GM18499 (cell line): ENCODE measurements at regions not wholly inside any gene's neighbourhood (a gene's known extent, or its start where the extent isn't known, plus 50 kb on each side); places are given as distances from the start of the nearest gene placed in this dataset.
"Not testable (repeated sequence)": the region's sequence is repeated elsewhere in the genome, so short reads cannot be mapped to it uniquely, and the experiment has no call there.

Experiments
- ATAC-seq: cut with Tn5 transposase; IDR thresholded peaks from one replicate; pipeline ENCODE4 v1.9.1; 2021; ENCODE audit warnings: moderate number of reproducible peaks; ENCODE audit not compliant: insufficient read depth, unreplicated experiment

DNA sequence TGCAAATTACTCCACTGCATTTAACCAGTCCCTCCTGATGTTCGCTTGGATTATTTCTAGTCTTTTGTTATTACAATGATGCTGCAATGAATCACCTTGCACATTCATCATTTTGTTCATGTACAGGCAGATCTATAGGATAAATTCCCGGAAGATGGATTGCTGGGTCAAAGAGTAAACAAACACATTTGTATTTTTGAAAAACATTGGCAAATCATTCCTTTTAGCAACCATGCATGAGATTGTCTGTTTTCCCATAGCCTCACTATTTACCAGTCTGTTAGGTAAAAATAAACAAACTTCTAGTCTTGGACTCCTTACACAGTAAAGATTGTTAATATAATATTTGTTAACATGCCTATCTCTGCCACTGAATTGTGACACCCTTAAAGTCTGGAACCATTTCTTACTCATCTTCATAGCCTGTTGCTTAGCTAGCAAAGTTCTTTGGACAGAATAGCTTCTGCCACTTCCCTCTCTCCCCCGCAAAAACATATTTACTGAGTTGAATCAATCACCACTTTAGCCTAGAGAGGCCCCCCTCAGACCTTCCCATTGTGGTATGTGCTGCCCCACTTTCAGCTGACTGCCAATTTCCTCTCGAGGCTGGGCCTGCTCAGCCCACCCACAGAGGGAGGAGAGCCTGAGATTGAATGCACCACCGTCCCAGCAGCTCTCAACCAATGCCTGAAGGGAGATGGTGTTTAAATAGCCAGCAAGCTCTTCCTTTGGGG is 108.4 kb upstream of the ATXN3L start:
- ATAC-seq = no peak

DNA sequence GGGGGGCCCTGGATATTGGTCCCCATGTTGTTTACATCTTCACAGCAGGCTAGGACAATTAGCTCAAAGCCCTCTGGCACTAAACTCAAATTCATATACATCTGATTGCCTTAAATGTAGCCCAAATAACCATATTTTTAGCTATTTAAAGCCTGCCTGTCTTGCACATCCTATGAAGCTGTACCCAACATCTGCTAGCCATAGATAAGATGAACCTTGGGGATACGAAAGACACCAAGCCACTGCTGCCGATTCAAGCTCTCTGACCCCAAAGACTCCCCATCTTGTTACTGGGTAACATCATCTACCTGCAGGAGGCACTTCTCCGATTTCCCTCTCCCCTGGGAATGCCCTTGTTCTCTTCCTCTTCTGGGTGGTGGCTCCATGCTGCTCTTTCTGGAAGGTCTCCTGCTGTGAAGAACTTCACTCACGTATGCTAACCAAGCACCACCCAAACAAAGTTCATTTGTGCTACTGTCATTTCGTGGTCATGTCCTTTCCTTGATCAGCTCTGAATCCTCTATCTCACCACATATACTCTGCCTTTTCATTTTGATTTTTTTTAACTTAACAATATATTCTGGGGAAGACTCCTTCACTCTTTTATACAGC is 107.7 kb upstream of the ATXN3L start:
- no peak for ATAC-seq

DNA sequence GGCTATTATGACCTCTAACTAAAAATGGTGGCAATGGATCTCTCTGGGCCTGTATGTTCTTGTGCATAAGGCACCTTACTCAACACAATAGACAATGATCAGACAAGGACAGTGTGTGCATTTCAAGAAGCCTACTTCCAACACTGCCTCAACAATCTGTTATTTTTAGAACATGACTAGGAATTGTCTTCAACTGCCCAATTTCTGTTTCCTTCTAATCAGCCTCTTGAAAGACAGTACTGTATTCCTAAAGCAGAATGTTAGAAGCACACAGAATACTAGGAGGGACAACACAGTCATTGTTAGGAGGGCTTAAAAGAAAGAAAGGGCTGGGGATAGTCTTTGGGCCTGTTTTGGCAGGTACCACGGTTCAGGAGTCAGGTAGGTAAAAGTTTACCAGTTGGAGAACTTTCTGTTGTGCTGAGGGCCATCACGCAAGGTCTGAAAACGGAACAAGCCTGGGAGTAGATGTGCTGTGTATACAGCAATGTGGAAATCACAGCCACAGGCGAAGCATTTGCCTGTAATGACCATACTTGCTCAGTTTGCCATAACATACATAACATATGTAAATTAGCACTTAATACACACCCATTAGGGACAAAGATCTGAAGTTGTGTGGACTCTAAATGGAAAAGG is 100.8 kb upstream of the ATXN3L start:
- ATAC-seq = no peak

DNA sequence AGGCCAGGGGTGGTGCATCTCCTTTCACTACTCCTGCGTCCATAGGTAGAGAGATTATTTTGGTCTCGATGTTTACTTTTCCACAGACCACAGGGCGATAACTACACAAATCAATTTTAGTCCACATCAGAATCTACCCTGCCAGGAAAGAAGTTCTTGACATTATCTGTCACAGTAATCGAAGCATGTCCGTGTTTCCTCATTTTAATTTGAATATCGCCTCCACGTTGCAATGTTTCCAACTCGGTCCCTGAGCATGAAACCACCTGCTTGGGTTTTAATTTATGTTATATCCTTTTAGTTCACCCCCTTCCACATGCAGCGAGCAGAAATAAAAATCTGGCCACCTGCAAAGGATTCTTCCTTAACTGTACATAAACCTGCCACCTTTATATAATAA is 100.1 kb upstream of the ATXN3L start:
- no peak for ATAC-seq

DNA sequence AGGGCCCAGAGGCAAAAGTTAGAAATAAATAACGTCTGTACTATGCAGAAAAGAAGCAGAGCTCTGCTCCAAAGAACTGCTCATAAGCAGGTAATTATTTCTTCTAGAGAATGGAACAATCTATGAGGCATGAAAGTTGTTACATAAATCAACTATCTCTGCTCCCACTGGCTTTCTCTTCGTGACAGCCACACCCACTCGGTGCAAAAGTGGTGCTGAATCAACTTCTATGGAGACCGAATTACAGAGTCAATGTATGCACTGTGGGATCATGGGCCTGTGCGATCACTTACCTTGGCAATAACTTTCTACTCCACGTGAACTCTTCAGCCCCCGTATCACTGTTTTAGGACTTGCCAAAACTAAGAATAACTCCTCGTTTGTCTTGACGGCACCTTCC is 99.4 kb upstream of the ATXN3L start:
- ATAC-seq = no peak

DNA sequence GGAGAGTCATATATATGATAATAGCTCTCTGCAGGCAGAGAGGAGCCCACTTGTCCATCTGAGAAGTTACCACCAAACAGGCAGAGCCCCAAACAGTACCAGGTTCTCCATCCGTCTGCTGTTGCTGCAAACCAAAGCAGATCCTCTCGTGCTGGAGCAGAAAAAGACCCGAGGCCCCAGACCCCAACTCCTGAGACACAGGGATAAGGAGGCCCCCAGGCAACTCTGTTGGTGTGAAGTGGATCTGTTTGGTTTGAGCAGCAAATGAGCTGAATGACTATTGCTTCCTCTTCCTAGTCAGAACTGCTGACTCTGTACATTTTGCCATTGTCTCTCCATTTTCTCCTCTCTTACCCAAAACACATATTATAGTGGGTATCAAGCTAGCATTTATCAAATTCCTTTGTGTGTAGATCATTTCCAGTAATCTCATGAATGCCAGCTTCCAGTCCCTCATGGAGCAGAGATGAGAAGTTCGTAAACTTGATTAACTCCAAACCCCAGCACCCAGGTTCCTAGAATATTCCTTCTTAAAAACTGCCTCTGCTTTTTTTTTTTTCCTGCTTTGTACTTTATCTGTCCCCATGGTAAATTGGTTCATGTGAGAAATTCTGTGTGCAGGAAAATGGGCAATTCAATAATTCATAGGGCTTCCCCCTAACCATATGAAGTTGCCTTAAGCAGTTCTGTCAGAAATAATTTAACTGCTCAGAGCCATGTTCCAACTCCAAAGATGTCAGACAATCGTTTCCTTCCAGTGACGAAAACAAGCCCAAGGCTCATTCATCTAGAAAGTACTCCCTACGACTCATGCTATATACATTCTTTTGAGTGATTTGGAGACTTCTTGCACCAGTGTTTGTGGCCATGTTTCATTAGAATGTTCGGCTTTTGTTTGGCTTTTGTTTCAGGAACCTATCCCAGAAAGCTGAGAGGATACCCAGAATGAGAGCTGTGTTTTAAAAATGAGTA is 98.6 kb upstream of the ATXN3L start:
- no peak for ATAC-seq

DNA sequence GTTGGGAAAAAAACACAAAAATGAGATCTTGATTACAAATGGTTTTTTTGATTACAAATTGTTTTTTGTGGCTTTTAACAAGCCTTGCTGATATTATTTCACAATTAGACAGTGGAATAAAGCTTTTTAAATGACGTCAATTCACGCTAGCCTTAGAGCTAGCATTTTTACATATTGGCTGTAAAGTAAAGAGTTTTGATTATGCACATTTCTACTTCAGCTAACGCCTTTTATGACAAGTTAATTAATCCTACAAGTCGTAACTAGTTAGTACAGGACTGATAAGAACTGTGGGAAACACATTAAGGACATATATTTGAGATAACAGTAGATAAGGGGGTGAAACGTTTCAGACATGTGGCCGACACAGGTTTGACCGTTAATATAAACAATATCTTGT is 95.7 kb upstream of the ATXN3L start:
- no peak for ATAC-seq

DNA sequence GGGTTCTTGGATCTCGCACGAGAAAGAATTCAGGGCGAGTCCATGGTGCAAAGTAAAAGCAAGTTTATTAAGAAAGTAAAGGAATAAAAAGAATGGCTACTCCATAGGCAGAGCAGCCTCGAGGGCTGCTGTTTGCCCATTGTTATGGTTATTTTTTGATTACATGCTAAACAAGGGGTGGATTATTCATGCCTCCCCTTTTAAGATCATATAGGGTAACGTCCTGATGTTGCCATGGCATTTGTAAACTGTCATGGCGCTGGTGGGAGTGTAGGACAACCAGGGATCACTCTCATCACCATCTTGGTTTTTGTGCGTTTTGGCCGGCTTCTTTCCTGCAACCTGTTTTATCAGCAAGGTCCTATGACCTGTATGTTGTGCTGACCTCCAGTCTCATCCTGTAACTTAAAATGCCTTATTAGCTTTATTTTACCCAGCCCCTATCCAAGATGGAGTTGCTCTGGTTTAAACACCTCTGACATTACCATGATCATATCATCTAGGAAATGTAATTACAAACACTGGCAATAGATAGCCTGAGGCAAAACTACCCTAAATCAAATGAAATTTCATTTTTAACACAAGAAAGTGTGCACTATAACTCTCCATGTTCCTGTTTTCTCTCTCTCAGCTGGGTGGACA is 94.3 kb upstream of the ATXN3L start:
- no peak for ATAC-seq

DNA sequence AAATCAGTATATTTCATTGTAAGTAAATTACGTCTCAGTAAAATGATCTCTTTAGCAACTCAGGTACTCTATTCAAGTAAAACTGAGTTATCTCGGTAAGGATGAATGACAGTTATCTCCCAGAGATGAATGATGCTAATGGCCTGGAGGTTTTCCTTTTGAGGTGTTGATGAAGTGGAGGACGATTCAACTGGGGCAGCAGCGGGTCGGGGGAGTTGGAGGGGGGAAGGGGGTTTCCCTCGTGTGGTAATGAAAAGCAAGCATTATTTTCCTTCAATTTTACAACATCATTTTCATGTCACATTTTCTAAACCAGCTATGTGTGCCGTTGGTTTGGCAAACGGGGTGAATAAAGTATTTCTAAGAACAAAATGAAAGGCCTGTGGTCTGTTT is 92.4 kb upstream of the ATXN3L start:
- no peak for ATAC-seq

DNA sequence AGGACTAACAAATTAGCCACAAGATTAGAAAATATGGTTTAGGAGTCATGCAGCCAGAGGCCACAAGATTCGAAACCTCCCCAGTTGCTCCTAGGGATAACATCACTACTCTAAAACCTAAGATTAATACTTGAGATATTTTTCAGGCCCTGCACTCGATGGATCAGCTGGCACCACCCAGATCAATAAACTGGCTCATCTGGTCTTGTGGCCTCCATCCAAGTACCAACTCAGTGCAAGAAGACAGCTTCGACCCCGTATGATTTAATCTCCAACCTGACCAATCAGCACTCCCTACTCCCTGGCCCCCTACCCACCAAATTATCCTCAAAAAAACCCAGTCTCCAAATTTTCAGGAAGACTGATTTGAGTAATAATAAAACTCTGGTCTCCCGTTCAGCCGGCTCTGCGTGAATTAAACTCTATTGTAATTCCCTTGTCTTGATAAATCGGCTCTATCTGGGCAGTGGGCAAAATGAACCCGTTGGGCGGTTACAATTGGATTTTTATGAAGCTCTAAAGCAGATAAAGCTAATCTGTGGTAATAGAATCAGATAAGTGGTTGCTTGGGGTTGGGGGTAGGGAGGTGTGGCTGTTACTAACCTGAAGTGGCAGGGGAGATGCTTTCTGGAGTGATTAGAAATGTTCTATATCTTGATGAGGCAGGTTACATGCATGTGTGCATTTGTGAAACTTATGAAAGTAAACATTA is 91.8 kb upstream of the ATXN3L start:
- no peak for ATAC-seq

DNA sequence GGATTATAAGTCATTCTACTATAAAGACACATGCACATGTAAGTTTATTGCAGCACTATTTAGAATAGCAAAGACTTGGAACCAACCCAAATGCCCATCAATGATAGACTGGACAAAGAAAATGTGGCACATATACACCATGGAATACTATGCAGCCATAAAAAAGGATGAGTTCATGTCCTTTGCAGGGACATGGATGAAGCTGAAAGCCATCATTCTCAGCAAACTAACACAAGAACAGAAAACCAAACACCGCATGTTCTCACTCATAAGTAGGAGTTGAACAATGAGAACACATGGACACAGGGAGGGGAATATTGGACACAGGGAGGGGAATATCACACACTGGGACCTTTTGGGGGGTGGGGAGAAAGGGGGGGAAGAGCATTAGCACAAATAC is 88.7 kb upstream of the ATXN3L start:
- ATAC-seq = not testable (repeated sequence)

DNA sequence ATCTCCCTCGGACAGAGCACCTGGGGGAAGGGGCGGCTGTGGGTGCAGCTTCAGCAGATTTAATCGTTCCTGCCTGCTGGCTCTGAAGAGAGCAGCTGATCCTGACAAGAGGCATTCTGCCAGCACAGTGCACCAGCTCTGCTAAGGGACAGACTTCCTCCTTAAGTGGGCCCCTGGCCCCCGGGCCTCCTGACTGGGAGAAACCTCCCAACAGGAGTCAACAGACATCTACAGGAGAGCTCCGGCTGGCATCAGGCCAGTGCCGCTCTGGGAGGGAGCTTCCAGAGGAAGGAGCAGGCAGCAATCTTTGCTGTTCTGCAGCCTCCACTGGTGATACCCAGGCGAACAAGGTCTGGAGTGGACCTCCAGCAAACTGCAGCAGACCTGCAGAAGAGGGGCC is 84.9 kb upstream of the ATXN3L start:
- not testable (repeated sequence) for ATAC-seq

DNA sequence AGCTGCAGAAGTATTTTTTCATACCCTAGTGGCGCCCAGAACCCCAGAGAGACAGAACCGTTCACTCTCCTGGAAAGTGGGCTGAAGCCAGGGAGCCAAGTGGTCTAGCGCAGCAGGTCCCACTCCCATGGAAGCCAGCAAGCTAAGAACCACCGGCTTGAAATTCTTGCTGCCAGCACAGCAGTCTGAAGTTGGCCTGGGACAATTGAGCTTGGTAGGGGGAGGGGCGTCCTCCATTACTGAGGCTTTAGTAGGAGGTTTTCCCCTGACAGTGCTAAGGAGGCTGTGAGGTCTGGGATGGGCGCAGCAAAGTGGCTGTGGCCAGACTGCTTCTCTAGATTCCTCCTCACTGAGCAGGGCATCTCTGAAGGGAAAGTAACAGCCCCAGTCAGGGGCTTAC is 84.5 kb upstream of the ATXN3L start:
- ATAC-seq = no peak

DNA sequence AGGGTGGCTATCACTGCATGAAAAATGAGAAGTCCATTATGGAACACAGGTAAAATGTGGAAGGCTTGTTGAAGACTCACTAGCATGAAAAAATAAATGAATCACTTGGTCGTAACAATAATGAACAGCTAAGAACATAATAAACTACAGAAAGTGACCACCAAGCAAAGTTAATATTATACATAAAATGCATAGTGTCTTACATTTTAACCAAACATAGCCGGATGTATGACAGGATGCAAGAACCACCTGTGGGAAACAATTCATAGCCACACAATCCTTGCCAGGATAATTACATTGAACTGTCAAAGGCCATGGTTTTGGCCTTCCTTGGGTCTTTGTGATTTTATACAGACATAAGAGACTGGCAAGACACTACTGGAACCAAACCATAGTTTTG is 81.9 kb upstream of the ATXN3L start:
- ATAC-seq = no peak

DNA sequence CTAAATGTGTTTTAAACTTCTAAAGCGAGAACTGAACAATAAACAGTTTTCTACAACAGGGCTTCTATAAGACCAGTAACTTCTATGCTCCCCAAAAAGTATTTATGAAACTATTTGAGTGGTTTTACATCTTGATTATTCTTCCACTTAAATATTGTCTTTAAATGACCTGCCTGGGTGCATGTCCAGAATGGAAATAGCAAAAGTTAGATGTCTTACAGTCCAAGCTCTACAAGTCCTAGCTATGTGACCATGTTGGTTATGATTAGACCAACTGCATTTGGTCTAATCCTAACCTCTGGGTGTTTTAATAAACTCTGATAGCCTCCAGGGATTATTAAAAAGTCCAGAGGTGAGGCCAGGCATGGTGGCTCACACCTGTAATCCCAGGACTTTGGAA is 79.0 kb upstream of the ATXN3L start:
- no peak for ATAC-seq

DNA sequence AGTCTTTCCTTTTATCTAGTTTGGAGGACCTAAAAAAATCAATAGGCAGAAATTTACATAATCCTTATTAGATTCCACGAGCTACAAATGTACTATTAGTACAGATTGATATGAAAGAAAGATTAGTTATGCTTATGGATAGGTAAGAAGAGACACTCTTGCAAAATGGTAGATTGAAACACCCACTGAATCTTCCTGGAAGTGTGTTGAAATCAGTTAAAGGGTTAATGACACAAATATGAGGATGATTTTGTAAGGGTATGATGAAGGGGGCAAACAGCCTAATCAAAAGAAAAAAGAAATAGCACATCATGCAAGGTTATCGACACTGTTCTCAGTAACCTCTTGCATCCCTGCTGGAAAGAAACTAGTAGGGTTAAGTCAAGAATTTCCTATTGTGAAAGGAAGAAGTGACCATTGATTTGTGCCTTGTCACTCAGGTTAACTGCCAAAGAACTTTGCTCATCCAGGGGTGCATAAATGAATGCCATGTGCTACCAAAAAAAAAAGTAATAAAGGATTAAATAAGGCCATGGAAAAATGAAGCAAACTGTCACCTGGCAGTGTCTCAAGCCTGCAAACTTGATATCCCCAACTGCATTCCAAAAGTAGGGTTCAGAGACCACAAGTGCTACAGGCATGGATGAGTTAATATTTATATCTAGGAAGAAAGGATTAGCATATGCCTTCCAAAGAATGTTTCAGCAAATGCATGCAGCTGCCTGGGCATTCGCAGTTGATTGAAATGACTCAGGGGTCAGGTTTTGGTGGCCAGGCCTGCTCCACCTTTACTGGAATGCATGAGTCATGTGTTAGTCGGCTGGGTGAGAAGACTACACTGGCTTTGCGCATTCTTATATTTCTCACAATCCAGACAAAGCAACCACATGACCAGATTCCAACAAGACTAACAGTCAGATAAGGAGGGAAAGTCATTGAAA is 78.3 kb upstream of the ATXN3L start:
- no peak for ATAC-seq

DNA sequence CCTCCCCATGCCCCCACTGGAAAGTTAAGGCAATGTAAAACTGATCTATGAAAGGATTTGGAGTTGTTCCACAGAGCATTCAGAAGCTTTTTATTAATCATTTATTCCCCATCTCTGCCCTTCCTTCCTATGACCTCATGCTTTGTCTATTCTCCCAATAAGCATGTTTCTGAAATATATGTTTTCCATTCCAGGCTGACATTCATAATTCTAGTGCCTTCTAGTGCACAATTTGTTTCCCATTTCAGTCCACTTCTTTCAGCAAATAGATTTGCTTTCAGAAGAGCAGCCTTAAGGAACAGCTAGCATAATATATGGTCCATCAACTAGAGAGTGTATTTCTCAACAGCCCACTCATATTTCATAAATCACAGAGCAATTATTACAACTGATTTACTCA is 77.1 kb upstream of the ATXN3L start:
- ATAC-seq = no peak

DNA sequence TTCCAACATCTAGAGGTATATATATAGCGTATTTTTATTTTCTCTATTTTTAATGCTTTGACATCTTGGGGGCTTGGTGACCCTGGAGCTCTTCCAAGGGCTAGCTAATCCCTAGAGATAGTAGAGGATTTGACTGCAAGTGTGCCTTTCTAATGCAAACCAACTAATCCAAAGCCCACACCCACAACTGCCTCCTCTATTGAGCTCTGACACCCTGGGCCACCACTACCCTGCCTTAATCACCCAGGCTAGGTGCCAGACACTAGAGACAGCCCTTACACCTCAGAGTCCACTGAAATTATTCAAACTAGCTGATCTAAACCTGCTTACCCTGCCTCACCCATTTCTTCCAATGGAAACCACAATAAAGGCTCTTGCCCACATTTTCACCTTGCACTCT is 69.6 kb upstream of the ATXN3L start:
- no peak for ATAC-seq
